ENCODE measurements at regions not wholly inside any gene's neighbourhood (a gene's known extent, or its start where the extent isn't known, plus 50 kb on each side); places are given as distances from the start of the nearest gene placed in this dataset.

- no peak for TF ChIP-seq GATA2 (IDR thresholded peaks at IDR 0.05; ENCODE audit: low read depth, low read length)
- TF ChIP-seq GATA3 (IDR thresholded peaks at IDR 0.05; ENCODE audit: low read depth, low read length) = no peak
Observed at GRCh38 chr18:45321520-45321919, 293.8 kb upstream of the SLC14A2 start.
